ENCODE measurements at regions not wholly inside any gene's neighbourhood (a gene's known extent, or its start where the extent isn't known, plus 50 kb on each side); places are given as distances from the start of the nearest gene placed in this dataset.
"Not testable (repeated sequence)": the region's sequence is repeated elsewhere in the genome, so short reads cannot be mapped to it uniquely, and the experiment has no call there.

GRCh38 chr10:36412942-36413341 is 712.5 kb upstream of the ANKRD30A start:
- H2AFZ ChIP-seq (ENCODE audit: control insufficient read depth, low read depth, low read length): no peak overlapping the region
- intact Hi-C loops (cut with micrococcal nuclease; ENCODE audit: unreplicated experiment): no loop called here
- BruUV-seq (replicated peaks): no TSS peak
- ChIA-PET POLR2A (no interaction called here), CTCF (no interaction called here), SMC1A (ENCODE audit: uncharacterized antibody, unreplicated experiment) (no interaction called here), RAD21 (ENCODE audit: unreplicated experiment) (no interaction called here)
- no peak for ATAC-seq
- no peak overlapping the region for H3K4me3 ChIP-seq
- no peak overlapping the region for H3K9ac ChIP-seq (ENCODE audit: control insufficient read depth, insufficient read depth, low read length)
- no peaks in the 10 kb centered on the region for H3K36me3 ChIP-seq (ENCODE audit: control insufficient read depth in 2 of 2, insufficient read depth in 2 of 2, low read length in 1 of 2)
- no peaks in the 10 kb centered on the region for H3K9me3 ChIP-seq (replicated peaks; ENCODE audit: control insufficient read depth, insufficient read depth, low read length)
- no peaks in the 10 kb centered on the region for H4K20me1 ChIP-seq (ENCODE audit: control insufficient read depth, insufficient read depth)
- H3K79me2 ChIP-seq (ENCODE audit: control insufficient read depth, insufficient read depth, low read length): no peaks in the 10 kb centered on the region
- no peak overlapping the region for H3K27ac ChIP-seq (ENCODE audit: control insufficient read depth, insufficient read depth)
- 38% methylated on average over 1 of the region's 1 CpG for WGBS (ENCODE audit: insufficient coverage, insufficient replicate concordance, low lambda C conversion rate, missing lambda C conversion rate)
- no peak for DNase-seq (ENCODE audit: low read depth, low spot score)
- in situ Hi-C loops (cut with MboI): no loop called here
- no peak for FAIRE-seq
- no peak overlapping the region for H3K4me2 ChIP-seq (ENCODE audit: control insufficient read depth, insufficient read depth)
- TF ChIP-seq YBX1 (IDR thresholded peaks at IDR 0.05) (no peak), CBX3 (IDR thresholded peaks at IDR 0.05; ENCODE audit: borderline replicate concordance, low read depth) (no peak), SMAD5 (IDR thresholded peaks at IDR 0.05; ENCODE audit: low read depth) (no peak), HDAC2 (IDR thresholded peaks at IDR 0.05) (no peak), CEBPB (IDR thresholded peaks at IDR 0.05; ENCODE audit: borderline replicate concordance in 1 of 2, low read depth in 2 of 2, low read length in 2 of 2) (no peak), KAT2A (conservative IDR thresholded peaks at IDR 0.05; ENCODE audit: control insufficient read depth, low read depth, low read length) (no peak), WRNIP1 (IDR thresholded peaks at IDR 0.05; ENCODE audit: borderline replicate concordance, low read depth, low read length) (no peak), STAT3 (IDR thresholded peaks at IDR 0.05; ENCODE audit: low read depth, low read length) (no peak), SREBF2 (IDR thresholded peaks at IDR 0.05; ENCODE audit: low read length) (no peak), ASH2L (IDR thresholded peaks at IDR 0.05; ENCODE audit: borderline replicate concordance, low read depth) (no peak), DPF2 (IDR thresholded peaks at IDR 0.05) (no peak), BRCA1 (IDR thresholded peaks at IDR 0.05; ENCODE audit: low read depth, low read length) (no peak)
- TF ChIP-seq, protein P1, sequence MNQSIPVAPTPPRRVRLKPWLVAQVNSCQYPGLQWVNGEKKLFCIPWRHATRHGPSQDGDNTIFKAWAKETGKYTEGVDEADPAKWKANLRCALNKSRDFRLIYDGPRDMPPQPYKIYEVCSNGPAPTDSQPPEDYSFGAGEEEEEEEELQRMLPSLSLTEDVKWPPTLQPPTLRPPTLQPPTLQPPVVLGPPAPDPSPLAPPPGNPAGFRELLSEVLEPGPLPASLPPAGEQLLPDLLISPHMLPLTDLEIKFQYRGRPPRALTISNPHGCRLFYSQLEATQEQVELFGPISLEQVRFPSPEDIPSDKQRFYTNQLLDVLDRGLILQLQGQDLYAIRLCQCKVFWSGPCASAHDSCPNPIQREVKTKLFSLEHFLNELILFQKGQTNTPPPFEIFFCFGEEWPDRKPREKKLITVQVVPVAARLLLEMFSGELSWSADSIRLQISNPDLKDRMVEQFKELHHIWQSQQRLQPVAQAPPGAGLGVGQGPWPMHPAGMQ (IDR thresholded peaks at IDR 0.05; ENCODE audit: borderline replicate concordance): no peak
- H3K27me3 ChIP-seq (replicated peaks in 1 of 2; ENCODE audit: control insufficient read depth in 2 of 2, insufficient read depth in 2 of 2, low read length in 1 of 2): no peaks in the 10 kb centered on the region
- no peaks in the 10 kb centered on the region for H3K4me1 ChIP-seq (ENCODE audit: control insufficient read depth, insufficient read depth, low read length)

- in situ Hi-C loops (cut with MboI); H3K36me3 ChIP-seq (ENCODE audit: control insufficient read depth in 2 of 2, insufficient read depth in 2 of 2, low read length in 1 of 2); H3K4me2 ChIP-seq (ENCODE audit: control insufficient read depth, insufficient read depth); POLR2A ChIA-PET; SMC1A ChIA-PET (ENCODE audit: uncharacterized antibody, unreplicated experiment); FAIRE-seq; H3K9me3 ChIP-seq (replicated peaks; ENCODE audit: control insufficient read depth, insufficient read depth, low read length); H4K20me1 ChIP-seq (ENCODE audit: control insufficient read depth, insufficient read depth); H3K4me1 ChIP-seq (ENCODE audit: control insufficient read depth, insufficient read depth, low read length); H3K4me3 ChIP-seq; H3K27me3 ChIP-seq (replicated peaks in 1 of 2; ENCODE audit: control insufficient read depth in 2 of 2, insufficient read depth in 2 of 2, low read length in 1 of 2); intact Hi-C loops (cut with micrococcal nuclease; ENCODE audit: unreplicated experiment); DNase-seq (ENCODE audit: low read depth, low spot score); CTCF ChIA-PET; H2AFZ ChIP-seq (ENCODE audit: control insufficient read depth, low read depth, low read length); ATAC-seq; H3K9ac ChIP-seq (ENCODE audit: control insufficient read depth, insufficient read depth, low read length); H3K79me2 ChIP-seq (ENCODE audit: control insufficient read depth, insufficient read depth, low read length); H3K27ac ChIP-seq (ENCODE audit: control insufficient read depth, insufficient read depth); BruUV-seq (replicated peaks); RAD21 ChIA-PET (ENCODE audit: unreplicated experiment): not testable (repeated sequence)
- 63% methylated on average over 8 of the region's 8 CpGs for WGBS (ENCODE audit: insufficient coverage, insufficient replicate concordance, low lambda C conversion rate, missing lambda C conversion rate)
Observed at GRCh38 chr10:36400238-36400637, 725.2 kb upstream of the ANKRD30A start.
